Astrocyte (in vitro differentiated cells and primary cell): ENCODE measurements at regions not wholly inside any gene's neighbourhood (a gene's known extent, or its start where the extent isn't known, plus 50 kb on each side); places are given as distances from the start of the nearest gene placed in this dataset.

Source experiments
- DNase-seq: peaks from one replicate; pipeline ENCODE4 v3.0.0-alpha.2; 2010; ENCODE audit warnings: low read depth
- FAIRE-seq: peaks from 2 replicates; lab custom pipeline; 2011; peaks lifted over from hg19 to GRCh38; lab: Jason Lieb, UNC
- H2AFZ ChIP-seq: 2 replicates; pipeline ENCODE4 v1.6.0; 2012; ENCODE audit warnings: low read depth, low read length, inconsistent platforms
- H3K27ac ChIP-seq: 2 replicates; pipeline ENCODE4 v1.5.1; 2011; ENCODE audit warnings: low read depth, low read length, inconsistent platforms
- H3K27me3 ChIP-seq: 2 replicates; pipeline ENCODE4 v1.6.0; 2011; ENCODE audit warnings: low read length, inconsistent platforms; ENCODE audit not compliant: insufficient read depth
- H3K36me3 ChIP-seq: 2 replicates; pipeline ENCODE4 v1.5.1; 2011; ENCODE audit warnings: low read length, inconsistent platforms; ENCODE audit not compliant: insufficient read depth
- H3K4me1 ChIP-seq: 2 replicates; pipeline ENCODE4 v1.5.1; 2011; ENCODE audit warnings: low read length, inconsistent platforms; ENCODE audit not compliant: insufficient read depth
- H3K4me2 ChIP-seq: 2 replicates; pipeline ENCODE4 v1.6.0; 2012; ENCODE audit warnings: low read length, inconsistent platforms
- H3K4me3 ChIP-seq: 2 replicates; pipeline ENCODE4 v1.5.1; 2011; ENCODE audit warnings: low read depth, mild to moderate bottlenecking, low read length, inconsistent platforms; ENCODE audit not compliant: insufficient read depth
- H3K79me2 ChIP-seq: 2 replicates; pipeline ENCODE4 v1.6.0; 2012; ENCODE audit warnings: mild to moderate bottlenecking, low read length, inconsistent platforms; ENCODE audit not compliant: insufficient read depth
- H3K9ac ChIP-seq: 2 replicates; pipeline ENCODE4 v1.6.0; 2012; ENCODE audit warnings: mild to moderate bottlenecking, low read length, inconsistent platforms
- H3K9me3 ChIP-seq: 2 replicates; pipeline ENCODE4 v1.5.1; 2012; ENCODE audit warnings: low read depth, mild to moderate bottlenecking, low read length, inconsistent platforms; ENCODE audit not compliant: insufficient read depth
- H4K20me1 ChIP-seq: 2 replicates; pipeline ENCODE4 v1.6.0; 2012; ENCODE audit warnings: low read length, inconsistent platforms; ENCODE audit not compliant: insufficient read depth
- H3K27ac Mint-ChIP-seq: one replicate; pipeline ENCODE4 v1.8.0; 2021; ENCODE audit warnings: mild to moderate bottlenecking, mixed read lengths; ENCODE audit not compliant: unreplicated experiment
- H3K27me3 Mint-ChIP-seq: one replicate; pipeline ENCODE4 v1.8.0; 2021; ENCODE audit warnings: low read depth, mixed read lengths; ENCODE audit not compliant: unreplicated experiment
- H3K36me3 Mint-ChIP-seq: one replicate; pipeline ENCODE4 v1.8.0; 2021; ENCODE audit warnings: low read depth, mixed read lengths; ENCODE audit not compliant: unreplicated experiment
- H3K4me1 Mint-ChIP-seq: one replicate; pipeline ENCODE4 v1.8.0; 2021; ENCODE audit warnings: low read depth, mixed read lengths; ENCODE audit not compliant: unreplicated experiment
- H3K4me3 Mint-ChIP-seq: one replicate; pipeline ENCODE4 v1.8.0; 2021; ENCODE audit warnings: mild to moderate bottlenecking, moderate library complexity, mixed read lengths; ENCODE audit not compliant: unreplicated experiment
- H3K9me3 Mint-ChIP-seq: one replicate; pipeline ENCODE4 v1.8.0; 2021; ENCODE audit warnings: mild to moderate bottlenecking, mixed read lengths; ENCODE audit not compliant: unreplicated experiment
- CTCF ChIP-seq: IDR thresholded peaks from 2 replicates; pipeline ENCODE4 v1.5.1; 2011; ENCODE audit warnings: low read depth, mild to moderate bottlenecking, inconsistent platforms, low read length, moderate library complexity; ENCODE audit not compliant: insufficient read depth
- EZH2 ChIP-seq: IDR thresholded peaks from 2 replicates; pipeline ENCODE4 v1.6.1; 2012; ENCODE audit warnings: mild to moderate bottlenecking, low read length, inconsistent platforms; ENCODE audit not compliant: insufficient read depth

- H3K9me3 Mint-ChIP-seq: no peaks in the 10 kb centered on the region
- Histone ChIP-seq H3K9ac (no peak overlapping the region), H3K36me3 (no peaks in the 10 kb centered on the region), H3K9me3 (no peaks in the 10 kb centered on the region), H3K27me3 (no peaks in the 10 kb centered on the region), H2AFZ (no peak overlapping the region), H3K4me3 (no peak overlapping the region), H3K79me2 (no peaks in the 10 kb centered on the region), H4K20me1 (no peaks in the 10 kb centered on the region), H3K27ac (no peak overlapping the region), H3K4me2 (no peak overlapping the region), H3K4me1 (no peaks in the 10 kb centered on the region)
- H3K27me3 Mint-ChIP-seq: no peaks in the 10 kb centered on the region
- TF ChIP-seq CTCF (no peak), EZH2 (no peak)
- H3K4me3 Mint-ChIP-seq: no peak overlapping the region
- FAIRE-seq (no peak), DNase-seq (no peak)
- H3K27ac Mint-ChIP-seq: no peak overlapping the region
- no peaks in the 10 kb centered on the region for H3K36me3 Mint-ChIP-seq
- no peaks in the 10 kb centered on the region for H3K4me1 Mint-ChIP-seq
Observed at GRCh38 chr12:73951956-73952703, 585.5 kb upstream of the ATXN7L3B start.

GRCh38 chr12:73964641-73965040 lies 573.0 kb upstream of the ATXN7L3B start:
- Mint-ChIP-seq H3K9me3 (no peaks in the 10 kb centered on the region), H3K27ac (no peak overlapping the region), H3K4me3 (no peak overlapping the region), H3K36me3 (no peaks in the 10 kb centered on the region), H3K27me3 (no peaks in the 10 kb centered on the region), H3K4me1 (no peaks in the 10 kb centered on the region)
- Histone ChIP-seq H3K9ac (no peak overlapping the region), H3K4me2 (no peak overlapping the region), H4K20me1 (no peaks in the 10 kb centered on the region), H3K4me3 (no peak overlapping the region), H3K9me3 (no peaks in the 10 kb centered on the region), H3K79me2 (no peaks in the 10 kb centered on the region), H3K27me3 (no peaks in the 10 kb centered on the region), H2AFZ (no peak overlapping the region), H3K4me1 (no peaks in the 10 kb centered on the region), H3K36me3 (no peaks in the 10 kb centered on the region), H3K27ac (no peak overlapping the region)
- no peak for TF ChIP-seq EZH2
- TF ChIP-seq CTCF: no peak
- no peak for FAIRE-seq
- no peak for DNase-seq

- H3K4me3 Mint-ChIP-seq: no peak overlapping the region
- H3K36me3 Mint-ChIP-seq: no peaks in the 10 kb centered on the region
- FAIRE-seq: no peak
Observed at GRCh38 chr12:73973486-73973885, 564.1 kb upstream of the ATXN7L3B start.

More at GRCh38 chr12:73973486-73973885, 564.1 kb upstream of the ATXN7L3B start:
- no peak overlapping the region for H2AFZ ChIP-seq
- H3K27ac Mint-ChIP-seq: no peak overlapping the region
- no peaks in the 10 kb centered on the region for H3K27me3 Mint-ChIP-seq
- H3K9me3 Mint-ChIP-seq: peaks cover 7% of the 10 kb centered on the region
- H3K36me3 ChIP-seq: no peaks in the 10 kb centered on the region
- H3K4me2 ChIP-seq: no peak overlapping the region
- H3K9ac ChIP-seq: no peak overlapping the region
- H3K9me3 ChIP-seq: no peaks in the 10 kb centered on the region
- no peak overlapping the region for H3K27ac ChIP-seq
- no peak overlapping the region for H3K4me3 ChIP-seq
- no peaks in the 10 kb centered on the region for H3K4me1 ChIP-seq
- no peaks in the 10 kb centered on the region for H3K79me2 ChIP-seq
- H4K20me1 ChIP-seq: no peaks in the 10 kb centered on the region
- H3K27me3 ChIP-seq: no peaks in the 10 kb centered on the region
- TF ChIP-seq EZH2: no peak
- TF ChIP-seq CTCF: no peak
- no peak for DNase-seq
- no peaks in the 10 kb centered on the region for H3K4me1 Mint-ChIP-seq
